LNCaP clone FGC (cell line): ENCODE measurements at regions not wholly inside any gene's neighbourhood (a gene's known extent, or its start where the extent isn't known, plus 50 kb on each side); places are given as distances from the start of the nearest gene placed in this dataset.
A peak's percentile ranks its signal among the peaks of the same experiment; 100 is the strongest.

Experiments
- DNase-seq: peaks from one replicate; pipeline ENCODE4 v3.0.0-alpha.2; 2011; ENCODE audit warnings: low read depth
- H3K4me3 ChIP-seq: 2 replicates; pipeline ENCODE4 v1.5.1; 2011; ENCODE audit warnings: mild to moderate bottlenecking, low read depth, low read length, control low read depth
- CTCF ChIP-seq: IDR thresholded peaks from 2 replicates; pipeline ENCODE4 v1.5.1; 2012; ENCODE audit warnings: mild to moderate bottlenecking; ENCODE audit not compliant: control insufficient read depth, insufficient read depth; ENCODE audit errors: extremely low read depth

- no peak for DNase-seq
- TF ChIP-seq CTCF, result 0 out of 2 replicates have a peak, but pooled peaks have one; percentile 4
- no peak overlapping the region for H3K4me3 ChIP-seq
Measured at GRCh38 chr4:11634283-11634682, 205.6 kb upstream of the HS3ST1 start.

- DNase-seq, result no peak
- no peak overlapping the region for H3K4me3 ChIP-seq
- TF ChIP-seq CTCF, result no peak
Measured at GRCh38 chr4:11633430-11633829, 204.7 kb upstream of the HS3ST1 start.

- DNase-seq, result no peak
- TF ChIP-seq CTCF, result no peak
- no peak overlapping the region for H3K4me3 ChIP-seq
Measured at GRCh38 chr4:11632483-11632882, 203.8 kb upstream of the HS3ST1 start.

DNA sequence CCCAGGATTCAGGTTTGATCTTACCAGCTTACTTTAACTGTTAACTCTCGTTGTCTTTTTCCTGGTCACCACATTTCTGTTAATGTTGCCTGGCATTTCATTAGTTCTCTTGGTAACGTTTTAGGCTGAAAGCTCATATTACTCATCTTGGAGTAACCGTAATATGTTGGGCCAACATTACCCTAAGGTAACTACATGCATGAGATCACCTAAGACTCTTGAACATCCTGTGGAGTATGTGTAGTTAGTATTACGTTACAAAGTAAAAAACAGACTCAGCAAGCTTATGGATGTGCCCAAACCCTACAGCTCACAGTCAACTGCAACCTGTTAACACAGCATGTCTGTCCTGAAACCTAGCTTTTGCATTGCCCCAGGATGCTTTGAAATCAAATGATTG lies 203.3 kb upstream of the HS3ST1 start:
- no peak for DNase-seq

DNA sequence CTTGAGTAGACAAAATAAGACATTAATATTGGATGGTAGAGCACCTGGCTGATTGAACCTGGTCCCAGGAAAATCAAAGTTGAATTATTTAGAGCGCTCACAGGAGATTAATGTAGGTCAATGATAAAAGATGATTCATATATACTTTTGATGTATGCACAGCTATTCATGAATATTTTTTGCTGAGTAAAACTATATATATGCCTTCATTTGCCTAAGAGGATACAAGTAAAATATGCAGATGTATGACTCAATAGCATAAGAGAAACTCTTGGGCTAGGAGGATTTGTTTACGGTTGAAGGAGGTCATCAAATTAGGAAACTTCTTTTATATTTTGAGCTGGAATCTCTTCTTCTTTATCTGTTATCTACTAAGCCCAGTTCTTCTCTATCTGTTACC lies 202.7 kb upstream of the HS3ST1 start:
- H3K4me3 ChIP-seq, result no peak overlapping the region
- DNase-seq, result no peak
- no peak for TF ChIP-seq CTCF

More for the DNA sequence above, 203.3 kb upstream of the HS3ST1 start:
- no peak for TF ChIP-seq CTCF
- H3K4me3 ChIP-seq, result no peak overlapping the region

GRCh38 chr4:11628093-11628725 lies 199.5 kb upstream of the HS3ST1 start:
- no peak for TF ChIP-seq CTCF
- DNase-seq, result no peak
- no peak overlapping the region for H3K4me3 ChIP-seq

DNA sequence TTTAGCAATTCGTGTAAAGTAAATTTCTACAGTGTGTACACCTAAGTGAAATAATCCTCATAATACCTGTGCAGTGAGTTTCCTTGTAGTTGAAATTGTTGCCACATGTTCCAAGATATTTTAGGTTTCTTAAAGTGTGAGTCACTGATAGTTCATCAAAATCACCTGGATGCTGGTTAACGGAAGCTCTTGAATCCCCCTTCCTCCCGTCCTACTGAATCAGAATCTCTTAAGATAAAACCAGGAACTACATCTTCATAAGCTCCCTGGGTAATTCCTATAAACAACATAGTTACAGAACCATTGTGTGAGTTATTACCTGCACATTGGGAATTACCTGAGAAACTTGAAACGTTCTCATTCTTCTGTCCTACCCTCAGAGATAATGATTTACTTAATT lies 197.4 kb upstream of the HS3ST1 start:
- DNase-seq, result no peak
- H3K4me3 ChIP-seq, result no peak overlapping the region
- TF ChIP-seq CTCF, result no peak
